PC-3 (cell line): ENCODE measurements at regions not wholly inside any gene's neighbourhood (a gene's known extent, or its start where the extent isn't known, plus 50 kb on each side); places are given as distances from the start of the nearest gene placed in this dataset.

ENCODE experiments used
- ATAC-seq: fragments of 200-7000 bp; cut with Tn5 transposase; 2 replicates; pipeline ENCODE4 v1.9.1; 2020; ENCODE audit warnings: mild to moderate bottlenecking, moderate library complexity
- BruUV-seq: library from RNA; stranded (reverse); fragments of 400-500 nt; replicated peaks from 2 replicates; lab custom pipeline; 2021; lab: Mats Ljungman, UMichigan
- CTCF ChIA-PET: fragments of 300-600 bp; sonication (Branson Sonifier 250); formaldehyde crosslinking; loops from one replicate; lab custom pipeline; 2022; ENCODE audit warnings: antibody characterized with exemption; lab: Charles Lee
- POLR2A ChIA-PET: fragments of 300-600 bp; sonication (Branson Sonifier 250); formaldehyde crosslinking; loops from one replicate; lab custom pipeline; 2022; ENCODE audit warnings: antibody characterized with exemption; ENCODE audit not compliant: unreplicated experiment; lab: Charles Lee
- DNase-seq: peaks from one replicate; pipeline ENCODE4 v3.0.0-alpha.2; 2015
- H2AFZ ChIP-seq: fragments of 300-600 bp; sonication (generic); 2 replicates; pipeline ENCODE4 v1.6.0; 2016; ENCODE audit warnings: antibody characterized with exemption, low read length
- H3F3A ChIP-seq: fragments of 300-600 bp; sonication (generic); one replicate; pipeline ENCODE4 v1.6.0; 2017; ENCODE audit warnings: antibody characterized with exemption, low read length, control low read depth, mild to moderate bottlenecking; ENCODE audit not compliant: unreplicated experiment
- H3K27ac ChIP-seq: fragments of 300-600 bp; sonication (generic); 2 replicates; pipeline ENCODE4 v1.5.1; 2016; ENCODE audit warnings: mild to moderate bottlenecking, low read length
- H3K27me3 ChIP-seq: fragments of 300-600 bp; sonication (generic); 2 replicates; pipeline ENCODE4 v1.6.1; 2016; ENCODE audit warnings: low read length, mixed read lengths
- H3K36me3 ChIP-seq: fragments of 300-600 bp; sonication (generic); 2 replicates; pipeline ENCODE4 v1.6.1; 2016; ENCODE audit warnings: low read depth, mixed run types, low read length, mixed read lengths
- H3K4me1 ChIP-seq: fragments of 300-600 bp; sonication (generic); 2 replicates; pipeline ENCODE4 v1.5.1; 2016; ENCODE audit warnings: low read length; ENCODE audit not compliant: insufficient read depth
- H3K4me2 ChIP-seq: fragments of 300-600 bp; sonication (generic); 2 replicates; pipeline ENCODE4 v1.6.0; 2016; ENCODE audit warnings: low read length
- H3K4me3 ChIP-seq: fragments of 300-600 bp; sonication (generic); 2 replicates; pipeline ENCODE4 v1.5.1; 2016; ENCODE audit warnings: mild to moderate bottlenecking, low read length, mixed read lengths
- H3K79me2 ChIP-seq: fragments of 300-600 bp; sonication (generic); 2 replicates; pipeline ENCODE4 v1.6.1; 2017; ENCODE audit warnings: low read length, mixed read lengths
- H3K9ac ChIP-seq: fragments of 300-600 bp; sonication (generic); 2 replicates; pipeline ENCODE4 v1.6.0; 2016; ENCODE audit warnings: mild to moderate bottlenecking, low read length
- H3K9me2 ChIP-seq: fragments of 300-600 bp; sonication (generic); replicated peaks from 2 replicates; pipeline ENCODE4 v1.6.1; 2016; ENCODE audit warnings: mixed run types, low read length, mixed read lengths
- H3K9me3 ChIP-seq: fragments of 300-600 bp; sonication (generic); 2 replicates; pipeline ENCODE4 v1.6.1; 2016; ENCODE audit warnings: low read length, mixed read lengths
- H4K20me1 ChIP-seq: fragments of 300-600 bp; sonication (generic); 2 replicates; pipeline ENCODE4 v1.6.1; 2016; ENCODE audit warnings: low read length, mixed read lengths
- CTCF ChIP-seq: fragments of 300-600 bp; sonication (generic); conservative IDR thresholded peaks from 2 replicates; pipeline ENCODE4 v1.5.1; 2017; ENCODE audit warnings: antibody characterized with exemption, low read depth, mild to moderate bottlenecking, low read length
- EZH2 ChIP-seq: fragments of 300-600 bp; sonication (generic); IDR thresholded peaks from one replicate; pipeline ENCODE4 v1.6.1; 2017; ENCODE audit warnings: antibody characterized with exemption, mild to moderate bottlenecking, low read length; ENCODE audit not compliant: unreplicated experiment
- EZH2phosphoT487 ChIP-seq: fragments of 300-600 bp; sonication (generic); IDR thresholded peaks from 2 replicates; pipeline ENCODE4 v1.6.1; 2018; ENCODE audit warnings: mild to moderate bottlenecking, antibody characterized with exemption, low read length, borderline replicate concordance
- intact Hi-C: fragments of 100-400 bp; cut with micrococcal nuclease; formaldehyde crosslinking; loops from 2 replicates; pipeline ENCODE4 v1.9.0; 2023

GRCh38 chr1:82399093-82399492 is 598.4 kb downstream of the ADGRL2 start:
- Histone ChIP-seq H4K20me1 (no peaks in the 10 kb centered on the region), H3K4me1 (no peaks in the 10 kb centered on the region), H3K27me3 (no peaks in the 10 kb centered on the region), H3K4me3 (no peak overlapping the region), H3K9me2 (no peaks in the 10 kb centered on the region), H3K9ac (no peak overlapping the region), H3F3A (no peaks in the 10 kb centered on the region), H2AFZ (no peak overlapping the region), H3K79me2 (no peaks in the 10 kb centered on the region), H3K4me2 (no peak overlapping the region), H3K27ac (no peak overlapping the region), H3K9me3 (no peaks in the 10 kb centered on the region), H3K36me3 (no peaks in the 10 kb centered on the region)
- POLR2A ChIA-PET, result no interaction called here
- no peak for TF ChIP-seq EZH2phosphoT487
- no peak for TF ChIP-seq EZH2
- TF ChIP-seq CTCF, result no peak
- no TSS peak for BruUV-seq
- CTCF ChIA-PET, result no interaction called here
- intact Hi-C loops, result no loop called here
- no peak for ATAC-seq
- DNase-seq, result no peak

GRCh38 chr1:82398357-82398756 is 597.6 kb downstream of the ADGRL2 start:
- Histone ChIP-seq H3K4me1 (no peaks in the 10 kb centered on the region), H4K20me1 (no peaks in the 10 kb centered on the region), H3K79me2 (no peaks in the 10 kb centered on the region), H3F3A (no peaks in the 10 kb centered on the region), H3K27me3 (no peaks in the 10 kb centered on the region), H3K4me2 (no peak overlapping the region), H3K9ac (no peak overlapping the region), H3K36me3 (no peaks in the 10 kb centered on the region), H2AFZ (no peak overlapping the region), H3K9me2 (no peaks in the 10 kb centered on the region), H3K27ac (no peak overlapping the region), H3K4me3 (no peak overlapping the region), H3K9me3 (no peaks in the 10 kb centered on the region)
- ATAC-seq, result no peak
- intact Hi-C loops, result no loop called here
- TF ChIP-seq EZH2 (no peak), CTCF (no peak), EZH2phosphoT487 (no peak)
- DNase-seq, result no peak
- CTCF ChIA-PET, result no interaction called here
- POLR2A ChIA-PET, result no interaction called here
- no TSS peak for BruUV-seq

GRCh38 chr1:82395440-82395839 is 594.7 kb downstream of the ADGRL2 start:
- Histone ChIP-seq H3K4me1 (peaks cover 2% of the 10 kb centered on the region; the same call in 1 of the 2 replicates), H3K79me2 (no peaks in the 10 kb centered on the region), H3K9me2 (no peaks in the 10 kb centered on the region), H2AFZ (no peak overlapping the region), H3K9me3 (no peaks in the 10 kb centered on the region), H3F3A (no peaks in the 10 kb centered on the region), H3K4me2 (no peak overlapping the region), H4K20me1 (no peaks in the 10 kb centered on the region), H3K4me3 (no peak overlapping the region), H3K9ac (no peak overlapping the region), H3K27me3 (no peaks in the 10 kb centered on the region), H3K36me3 (no peaks in the 10 kb centered on the region), H3K27ac (no peak overlapping the region)
- intact Hi-C loops, result no loop called here
- BruUV-seq, result no TSS peak
- CTCF ChIA-PET, result no interaction called here
- DNase-seq (no peak), ATAC-seq (no peak)
- POLR2A ChIA-PET, result no interaction called here
- TF ChIP-seq EZH2phosphoT487 (no peak), EZH2 (no peak), CTCF (no peak)
